ENCODE measurements at regions not wholly inside any gene's neighbourhood (a gene's known extent, or its start where the extent isn't known, plus 50 kb on each side); places are given as distances from the start of the nearest gene placed in this dataset.
A peak's percentile ranks its signal among the peaks of the same experiment; 100 is the strongest.

- no peak for DNase-seq
These were observed 61.6 kb upstream of the LAPTM5 start for GRCh38 chr1:30819244-30819571.

GRCh38 chr1:30818568-30819243 lies 61.1 kb upstream of the LAPTM5 start:
- no peak for DNase-seq

- no peak for DNase-seq
These were observed 60.0 kb upstream of the LAPTM5 start for GRCh38 chr1:30817548-30817947.

- no peak for DNase-seq
These were observed 59.5 kb upstream of the LAPTM5 start for GRCh38 chr1:30817077-30817438.

GRCh38 chr1:30816211-30817076 lies 58.9 kb upstream of the LAPTM5 start:
- no peak for DNase-seq

GRCh38 chr1:30815556-30815955 lies 58.0 kb upstream of the LAPTM5 start:
- no peak for DNase-seq

DNA sequence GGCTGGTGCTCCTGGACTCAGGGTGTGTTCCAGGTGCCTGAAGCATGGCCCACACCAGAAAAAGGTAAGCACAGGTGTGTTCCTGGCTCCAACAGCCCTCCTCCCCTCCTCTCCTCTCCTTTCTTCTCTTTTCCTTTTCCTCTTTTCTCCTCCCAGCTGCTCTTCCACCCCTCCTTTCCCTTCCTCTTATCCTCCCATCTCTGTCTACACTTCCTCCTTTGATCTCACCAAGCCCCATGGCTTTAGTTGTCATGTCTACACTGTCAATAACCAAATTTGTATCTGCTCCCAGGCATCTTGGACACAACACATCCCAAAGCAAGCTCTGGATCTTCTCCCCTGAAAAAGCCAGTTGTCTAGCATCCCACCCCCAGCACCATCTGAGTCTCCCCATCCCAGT lies 56.7 kb upstream of the LAPTM5 start:
- no peak for DNase-seq

DNA sequence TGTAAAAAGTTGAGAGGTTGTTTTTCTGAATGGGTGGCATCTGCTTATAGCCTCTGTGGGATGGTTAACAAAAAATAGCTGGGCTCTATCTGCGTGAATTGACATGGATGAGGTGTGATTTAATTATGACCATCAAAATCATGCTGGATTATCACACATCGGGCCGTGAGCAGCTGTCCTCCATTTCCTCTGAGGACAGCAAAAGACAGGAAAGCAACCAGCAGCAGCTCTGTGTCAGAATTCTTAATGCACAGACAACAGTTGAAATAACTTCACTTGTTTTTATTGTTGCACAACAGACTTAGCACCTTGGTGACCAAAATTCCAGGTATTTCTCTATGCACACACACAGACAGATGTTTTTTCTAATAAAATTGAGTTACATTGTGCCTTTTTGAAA lies 54.5 kb upstream of the LAPTM5 start:
- DNase-seq = no peak

GRCh38 chr1:30811187-30811586 lies 53.6 kb upstream of the LAPTM5 start:
- DNase-seq = no peak

DNA sequence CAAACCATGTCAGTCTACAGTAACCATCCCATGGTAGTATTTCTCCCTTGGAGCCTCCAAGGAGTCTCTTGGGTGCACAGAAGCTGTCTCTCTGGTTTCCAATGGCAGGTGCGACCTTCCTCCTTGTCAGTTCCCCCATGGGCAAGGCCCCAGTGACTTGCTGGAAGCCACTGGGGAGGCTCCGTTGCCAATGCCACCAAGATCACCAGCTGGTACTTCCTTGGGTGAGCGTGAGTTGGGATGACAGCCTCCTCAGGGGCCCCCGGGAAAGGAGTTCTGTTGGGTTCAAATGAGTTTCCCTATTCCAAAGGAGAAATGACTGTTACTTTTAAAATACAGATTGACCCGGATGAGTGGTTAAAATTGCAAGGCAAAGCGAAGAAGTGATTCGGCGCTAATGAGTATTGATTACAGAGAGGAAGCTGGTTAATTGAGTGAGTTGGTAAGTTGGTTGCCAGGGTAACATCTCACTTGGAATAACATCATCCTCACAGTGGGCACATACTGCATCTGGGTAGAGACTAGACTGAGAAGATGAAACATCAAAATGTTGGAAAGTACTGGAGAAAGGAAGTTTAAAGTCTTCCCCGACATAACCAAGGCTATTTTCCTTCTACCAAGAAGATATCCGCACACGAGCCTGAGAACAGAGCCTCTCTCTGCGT lies 53.0 kb upstream of the LAPTM5 start:
- no peak for DNase-seq

DNA sequence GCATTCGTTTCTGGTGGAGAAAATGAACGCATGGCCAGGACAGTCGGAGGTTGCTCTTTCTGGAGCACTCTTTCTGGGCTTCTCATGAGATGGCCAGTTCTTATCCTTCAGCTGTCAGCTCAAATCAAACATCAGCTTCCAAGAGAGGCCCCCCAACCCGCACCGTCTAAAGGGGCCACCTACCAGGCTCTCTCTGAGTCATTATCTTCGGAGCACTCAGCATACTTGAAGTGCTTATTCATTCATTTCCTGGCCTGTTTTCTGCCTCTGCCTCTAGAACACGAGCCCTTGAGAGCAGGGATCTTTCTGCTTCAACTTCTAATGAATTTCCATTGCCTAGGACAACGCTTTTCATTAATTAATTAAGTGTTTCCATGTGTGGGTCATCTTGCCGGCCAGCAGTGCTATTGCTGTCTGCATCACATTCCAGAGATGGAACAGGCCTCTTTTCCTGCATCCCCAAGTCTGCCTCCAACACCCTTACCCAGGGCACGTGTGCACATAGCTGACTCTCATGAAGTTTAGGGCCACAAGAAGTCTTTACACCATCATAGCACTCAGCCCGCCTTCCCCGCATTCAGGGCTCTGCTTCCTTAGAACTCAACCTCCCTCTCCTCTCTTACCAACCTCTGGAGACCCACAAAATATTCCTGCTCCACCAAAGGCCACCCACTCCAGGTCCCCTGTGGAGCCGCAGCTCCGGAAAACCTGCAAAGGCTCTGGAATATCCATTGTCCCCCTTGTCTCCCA lies 52.1 kb upstream of the LAPTM5 start:
- DNase-seq = peak; percentile 23

- DNase-seq = no peak
These were observed 50.6 kb upstream of the LAPTM5 start for GRCh38 chr1:30808067-30808662.

DNA sequence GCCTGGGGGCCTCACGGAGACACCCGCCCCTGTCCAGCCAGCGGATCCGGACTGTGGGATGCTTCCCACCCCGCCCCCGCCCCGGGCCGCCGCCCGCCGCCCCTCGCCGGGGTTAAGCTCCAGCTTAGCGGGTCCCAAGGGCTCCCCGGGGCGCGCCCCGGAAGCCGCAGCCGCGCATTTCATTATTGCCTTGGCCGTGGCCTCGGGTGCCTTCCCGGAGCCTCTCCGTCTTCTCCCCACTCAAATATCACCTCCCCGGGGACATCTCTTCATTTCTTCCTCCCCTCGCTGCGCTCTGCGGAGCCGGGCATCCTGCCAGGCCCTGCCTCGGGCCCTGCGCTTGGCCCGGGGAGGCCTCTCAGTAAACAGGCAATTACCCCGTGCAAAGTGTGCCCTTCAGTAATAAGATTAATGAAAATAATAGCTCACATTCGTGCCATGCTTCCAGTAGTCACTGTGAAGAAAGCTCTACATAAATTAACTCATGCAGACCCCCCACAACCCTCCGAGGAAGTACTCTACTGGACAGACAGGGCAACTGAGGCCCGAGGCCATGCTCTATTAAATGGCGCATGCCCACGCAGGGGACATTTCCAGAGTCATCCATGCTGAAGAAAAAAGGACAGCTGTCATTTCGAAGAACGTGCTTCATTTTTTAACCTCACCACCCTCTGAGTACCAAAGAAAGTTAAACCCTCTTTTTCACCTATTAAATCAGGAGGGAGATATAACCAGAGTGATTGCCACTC lies 49.9 kb upstream of the LAPTM5 start:
- DNase-seq = peak; percentile 88
